ENCODE measurements at regions not wholly inside any gene's neighbourhood (a gene's known extent, or its start where the extent isn't known, plus 50 kb on each side); places are given as distances from the start of the nearest gene placed in this dataset.

DNA sequence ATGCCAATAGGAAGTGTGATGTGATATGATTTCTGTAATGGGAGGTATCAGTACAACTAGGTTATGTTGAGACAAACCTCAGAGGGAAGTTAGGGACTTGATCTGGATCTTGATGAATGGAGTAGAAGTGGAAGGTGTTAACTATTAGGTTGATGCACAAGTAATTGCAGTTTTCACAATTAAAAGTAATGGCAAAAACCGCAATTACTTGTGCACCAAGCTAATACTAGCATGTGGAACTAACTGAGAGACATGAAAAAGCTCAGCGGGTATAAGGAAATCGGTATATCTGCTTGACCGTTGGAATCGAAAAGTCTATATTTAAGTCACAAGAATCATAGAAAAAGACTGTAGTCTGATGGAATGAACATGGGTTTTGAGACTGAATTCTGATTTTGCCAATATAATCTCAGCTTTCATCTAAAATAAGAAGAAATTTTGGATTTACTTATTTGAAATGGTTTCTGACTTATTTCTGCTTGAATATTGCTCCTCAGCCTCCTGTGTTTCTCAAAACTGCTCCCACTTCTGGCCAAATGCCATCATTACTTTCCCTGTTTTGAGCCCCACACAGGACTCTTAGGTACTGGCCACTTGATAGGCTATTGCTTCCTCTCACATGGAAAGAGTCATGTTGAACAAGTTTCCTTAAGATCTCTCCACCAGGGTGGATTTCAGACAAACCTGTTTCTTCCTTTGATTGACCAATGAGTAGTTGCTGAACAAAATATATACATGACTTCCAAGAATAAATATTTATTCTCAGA lies 271.5 kb upstream of the COL8A1 start:
- no peak for TF ChIP-seq POLR2A (IDR thresholded peaks at IDR 0.05)
- TF ChIP-seq, protein P1, sequence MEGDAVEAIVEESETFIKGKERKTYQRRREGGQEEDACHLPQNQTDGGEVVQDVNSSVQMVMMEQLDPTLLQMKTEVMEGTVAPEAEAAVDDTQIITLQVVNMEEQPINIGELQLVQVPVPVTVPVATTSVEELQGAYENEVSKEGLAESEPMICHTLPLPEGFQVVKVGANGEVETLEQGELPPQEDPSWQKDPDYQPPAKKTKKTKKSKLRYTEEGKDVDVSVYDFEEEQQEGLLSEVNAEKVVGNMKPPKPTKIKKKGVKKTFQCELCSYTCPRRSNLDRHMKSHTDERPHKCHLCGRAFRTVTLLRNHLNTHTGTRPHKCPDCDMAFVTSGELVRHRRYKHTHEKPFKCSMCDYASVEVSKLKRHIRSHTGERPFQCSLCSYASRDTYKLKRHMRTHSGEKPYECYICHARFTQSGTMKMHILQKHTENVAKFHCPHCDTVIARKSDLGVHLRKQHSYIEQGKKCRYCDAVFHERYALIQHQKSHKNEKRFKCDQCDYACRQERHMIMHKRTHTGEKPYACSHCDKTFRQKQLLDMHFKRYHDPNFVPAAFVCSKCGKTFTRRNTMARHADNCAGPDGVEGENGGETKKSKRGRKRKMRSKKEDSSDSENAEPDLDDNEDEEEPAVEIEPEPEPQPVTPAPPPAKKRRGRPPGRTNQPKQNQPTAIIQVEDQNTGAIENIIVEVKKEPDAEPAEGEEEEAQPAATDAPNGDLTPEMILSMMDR (IDR thresholded peaks at IDR 0.05): no peak
- no peak for TF ChIP-seq POLR2AphosphoS5 (IDR thresholded peaks at IDR 0.05)

All from sigmoid colon (tissue), 4 donors.